B cell (primary cell): ENCODE measurements at regions not wholly inside any gene's neighbourhood (a gene's known extent, or its start where the extent isn't known, plus 50 kb on each side); places are given as distances from the start of the nearest gene placed in this dataset.

Experiments used
- CTCF ChIP-seq: fragments of 200-600 bp; IDR thresholded peaks from one replicate; pipeline ENCODE4 v1.8.0; 2022; ENCODE audit warnings: antibody characterized with exemption, mild to moderate bottlenecking
- EZH2 ChIP-seq: IDR thresholded peaks from 2 replicates; pipeline ENCODE4 v1.6.1; 2012; ENCODE audit warnings: borderline replicate concordance, low read depth, mild to moderate bottlenecking, moderate library complexity, low read length; ENCODE audit not compliant: insufficient read depth, poor library complexity, severe bottlenecking

GRCh38 chr2:78201064-78201575, 678.9 kb upstream of the LRRTM4 start:
- TF ChIP-seq CTCF (no peak), EZH2 (no peak)
